CD4-positive, alpha-beta T cell treated with Interleukin-10 for 1 hour (primary cell): ENCODE measurements at regions not wholly inside any gene's neighbourhood (a gene's known extent, or its start where the extent isn't known, plus 50 kb on each side); places are given as distances from the start of the nearest gene placed in this dataset.

Source experiments
- DNase-seq: peaks from one replicate; pipeline ENCODE4 v3.0.0-alpha.2; 2020

DNA sequence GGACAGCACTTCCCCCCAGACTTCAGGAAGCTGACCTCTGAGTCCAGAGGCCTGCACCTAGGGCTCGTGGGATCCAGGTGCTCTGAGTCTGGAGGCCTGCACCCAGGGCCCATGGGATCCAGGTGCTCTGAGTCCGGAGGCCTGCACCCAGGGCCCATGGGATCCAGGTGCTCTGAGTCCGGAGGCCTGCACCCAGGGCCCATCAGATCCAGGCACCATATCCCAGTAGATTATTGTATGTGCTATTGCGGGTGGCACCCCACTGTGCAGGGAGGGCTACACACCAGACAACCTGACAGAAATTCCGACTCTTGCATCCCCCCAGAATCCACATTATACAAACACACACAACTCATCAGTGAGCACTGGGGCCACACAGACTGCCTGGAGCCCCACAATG, 515.2 kb downstream of the EIPR1 start:
- no peak for DNase-seq

- DNase-seq = no peak
Measured at GRCh38 chr2:2861666-2862240, 515.9 kb downstream of the EIPR1 start.

DNA sequence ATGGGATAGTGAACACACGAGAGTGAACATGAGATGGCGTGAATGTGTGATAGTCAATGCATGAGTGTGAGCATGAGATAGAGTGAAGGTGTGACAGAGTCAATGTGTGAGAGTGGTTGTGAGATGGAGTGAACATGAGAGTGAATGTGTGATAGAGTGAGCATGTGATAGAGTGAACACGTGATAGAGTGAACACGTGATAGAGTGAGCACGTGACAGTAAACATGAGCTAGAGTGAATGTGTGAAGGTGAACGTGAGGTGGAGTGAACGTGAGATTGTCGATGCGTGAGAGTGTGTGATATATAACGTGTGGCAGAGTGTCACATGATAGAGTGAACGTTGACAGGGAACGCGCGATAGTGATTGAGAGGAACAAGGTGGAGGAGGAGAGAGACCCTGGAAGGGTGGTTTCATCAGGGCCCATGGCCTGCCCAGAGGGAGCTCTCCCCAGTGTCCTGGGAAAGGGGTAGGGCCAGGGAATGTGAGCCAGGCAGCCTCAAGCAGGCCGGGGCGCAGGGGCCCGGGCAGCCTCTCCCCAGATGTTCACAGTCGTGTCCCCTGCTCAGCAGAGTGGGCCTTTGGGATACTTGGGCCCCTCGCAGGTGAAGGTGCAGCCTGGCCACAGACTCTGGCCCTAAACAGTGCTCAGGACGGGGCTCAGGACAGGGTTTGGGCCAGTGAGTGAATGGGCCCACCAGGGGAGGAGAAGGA, 516.9 kb downstream of the EIPR1 start:
- DNase-seq = no peak

DNA sequence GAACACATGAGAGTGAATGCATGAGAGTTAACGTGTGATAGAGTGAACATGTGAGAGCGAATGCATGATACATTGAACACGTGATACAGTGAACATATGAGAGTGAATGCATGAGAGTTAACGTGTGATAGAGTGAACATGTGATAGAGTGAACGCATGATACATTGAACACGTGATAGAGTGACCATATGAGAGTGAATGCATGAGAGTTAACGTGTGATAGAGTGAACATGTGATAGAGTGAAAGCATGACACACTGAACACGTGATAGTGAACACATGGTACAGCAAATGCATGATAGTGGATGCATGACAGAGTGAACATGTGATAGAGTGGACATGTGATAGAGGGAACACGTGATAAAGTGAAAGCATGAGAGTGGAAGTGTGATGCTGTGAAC, 517.9 kb downstream of the EIPR1 start:
- DNase-seq = no peak

GRCh38 chr2:2859164-2859563, 518.5 kb downstream of the EIPR1 start:
- DNase-seq = no peak

- no peak for DNase-seq
Measured at GRCh38 chr2:2856723-2857415, 520.7 kb downstream of the EIPR1 start.

GRCh38 chr2:2855297-2855696, 522.3 kb downstream of the EIPR1 start:
- DNase-seq = no peak

DNA sequence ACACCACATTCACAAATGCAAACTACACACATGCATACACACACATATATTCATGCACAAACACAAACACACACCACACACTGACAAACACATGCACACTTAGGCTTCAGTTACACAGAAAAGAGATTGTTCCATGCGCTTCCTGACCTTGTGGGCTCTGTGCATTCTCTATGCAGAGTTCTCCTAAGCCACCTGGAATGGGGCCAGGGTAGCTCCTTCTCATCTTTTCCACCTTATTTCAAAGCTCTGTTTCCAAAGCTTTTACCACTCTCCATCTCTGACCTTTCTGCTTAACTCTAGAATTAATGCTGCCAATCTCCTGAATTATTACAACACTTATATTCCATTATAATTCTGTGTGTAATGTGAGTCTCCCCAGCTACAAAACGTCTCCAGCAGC, 522.3 kb upstream of the MYT1L start:
- no peak for DNase-seq

- DNase-seq = no peak
Measured at GRCh38 chr2:2851806-2852777, 521.0 kb upstream of the MYT1L start.

GRCh38 chr2:2851316-2851715, 520.2 kb upstream of the MYT1L start:
- no peak for DNase-seq

DNA sequence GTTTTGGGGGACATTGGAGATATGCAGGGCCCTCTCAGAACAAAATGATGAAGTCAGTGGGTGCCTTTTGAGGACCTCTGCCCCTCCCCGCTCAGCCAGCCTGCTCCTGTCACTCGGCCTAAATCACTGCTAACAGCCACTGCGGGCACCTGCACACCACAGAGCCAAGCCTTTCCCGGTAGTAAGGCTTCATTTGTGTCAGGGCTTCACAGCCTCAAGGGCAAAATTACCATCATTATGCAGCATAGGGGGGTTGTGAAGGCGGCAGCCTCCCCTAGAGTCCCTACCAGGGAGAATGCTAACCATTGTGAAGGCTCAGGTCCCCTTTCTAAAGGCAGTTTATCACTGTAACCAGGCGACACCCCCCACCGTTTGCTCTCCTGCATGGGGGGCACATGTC, 519.8 kb upstream of the MYT1L start:
- no peak for DNase-seq

DNA sequence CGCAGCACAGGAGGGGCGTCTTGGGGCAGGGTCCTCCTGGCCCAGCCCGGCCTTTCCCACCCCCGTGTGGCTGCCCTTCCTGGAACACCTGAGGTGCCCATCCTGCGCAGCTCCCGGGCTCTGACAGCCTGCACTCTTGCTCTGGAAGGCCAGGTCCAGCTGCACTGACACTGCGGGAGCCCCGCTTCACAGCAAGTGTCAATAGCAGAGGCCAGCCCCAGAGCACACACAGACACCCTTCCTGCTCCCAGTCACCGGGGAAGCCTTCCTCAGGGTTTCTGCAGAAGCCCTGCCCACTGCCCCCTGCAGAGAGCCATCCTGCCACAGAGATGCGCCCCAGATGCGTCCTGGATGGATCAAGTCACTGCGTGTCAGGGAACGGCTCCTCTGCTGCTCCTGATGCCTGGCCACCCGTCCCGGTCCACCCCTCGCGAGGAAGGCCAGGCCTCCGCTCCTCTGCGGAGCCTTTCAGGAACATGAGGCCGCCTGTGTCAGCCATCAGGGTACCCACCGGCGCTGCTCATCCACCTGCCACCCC, 519.2 kb upstream of the MYT1L start:
- DNase-seq = no peak

GRCh38 chr2:2849464-2850217, 518.6 kb upstream of the MYT1L start:
- no peak for DNase-seq

GRCh38 chr2:2848621-2849333, 517.7 kb upstream of the MYT1L start:
- DNase-seq = no peak

DNA sequence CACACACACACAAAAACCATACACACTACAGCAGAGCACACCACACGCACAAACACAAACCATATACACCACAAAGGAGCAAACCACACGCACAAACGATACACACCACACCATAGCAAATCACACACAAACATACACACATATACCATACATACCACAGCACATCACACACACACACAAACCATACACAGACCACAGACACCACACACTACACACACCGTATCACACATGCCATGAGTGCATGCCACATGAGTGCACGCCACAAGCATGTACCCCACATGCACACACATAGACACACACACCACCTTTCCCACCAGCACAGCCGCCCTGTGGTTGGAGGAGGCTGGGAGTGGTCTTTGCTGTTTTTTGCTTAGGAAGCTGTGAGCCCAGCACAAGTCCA, 517.1 kb upstream of the MYT1L start:
- no peak for DNase-seq

GRCh38 chr2:2847209-2847676, 516.2 kb upstream of the MYT1L start:
- DNase-seq = no peak

GRCh38 chr2:2846332-2847208, 515.5 kb upstream of the MYT1L start:
- DNase-seq = no peak

DNA sequence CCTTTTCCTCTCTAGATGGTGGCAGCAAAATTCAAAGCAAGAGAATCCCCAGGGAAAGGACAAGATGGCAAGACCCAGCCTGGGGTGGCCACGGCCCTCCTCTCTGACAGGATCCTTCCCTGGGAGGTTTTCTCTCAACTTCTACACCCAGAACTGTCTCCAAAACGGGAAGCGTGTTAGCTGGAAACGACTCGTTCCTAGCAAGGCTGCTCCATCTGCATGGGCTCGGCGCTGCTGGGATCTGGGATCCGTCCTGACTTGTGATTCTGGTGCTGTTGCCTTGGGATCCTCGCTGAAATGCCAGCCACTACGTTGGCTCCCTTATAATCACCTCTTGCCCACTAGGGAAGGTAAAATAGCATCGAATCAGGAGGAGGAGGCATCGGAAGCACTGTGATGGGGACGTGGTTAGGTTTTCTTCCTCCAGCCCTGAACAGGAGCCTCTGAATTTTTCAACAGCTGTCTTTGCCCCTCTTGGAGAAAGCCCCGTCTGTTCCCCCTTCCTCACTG, 514.8 kb upstream of the MYT1L start:
- no peak for DNase-seq

DNA sequence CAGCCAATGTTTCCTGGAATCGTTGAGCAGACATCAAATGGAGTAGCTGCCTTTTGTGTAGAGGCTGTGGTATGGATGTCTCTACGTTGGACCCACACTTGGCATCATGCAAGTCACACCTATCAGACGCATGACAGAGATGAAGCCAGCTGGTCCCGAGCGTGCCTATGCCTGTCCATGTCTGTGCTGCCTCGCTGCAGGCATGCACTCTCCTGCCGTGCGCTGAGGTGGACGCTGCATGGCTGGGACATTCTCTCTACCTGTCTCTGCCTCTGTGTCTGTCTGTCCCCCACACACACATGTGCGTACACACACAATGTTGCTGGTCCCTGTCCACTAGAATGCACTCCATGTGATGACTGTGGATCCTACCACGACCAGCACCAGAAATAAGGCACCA, 514.2 kb upstream of the MYT1L start:
- no peak for DNase-seq

DNA sequence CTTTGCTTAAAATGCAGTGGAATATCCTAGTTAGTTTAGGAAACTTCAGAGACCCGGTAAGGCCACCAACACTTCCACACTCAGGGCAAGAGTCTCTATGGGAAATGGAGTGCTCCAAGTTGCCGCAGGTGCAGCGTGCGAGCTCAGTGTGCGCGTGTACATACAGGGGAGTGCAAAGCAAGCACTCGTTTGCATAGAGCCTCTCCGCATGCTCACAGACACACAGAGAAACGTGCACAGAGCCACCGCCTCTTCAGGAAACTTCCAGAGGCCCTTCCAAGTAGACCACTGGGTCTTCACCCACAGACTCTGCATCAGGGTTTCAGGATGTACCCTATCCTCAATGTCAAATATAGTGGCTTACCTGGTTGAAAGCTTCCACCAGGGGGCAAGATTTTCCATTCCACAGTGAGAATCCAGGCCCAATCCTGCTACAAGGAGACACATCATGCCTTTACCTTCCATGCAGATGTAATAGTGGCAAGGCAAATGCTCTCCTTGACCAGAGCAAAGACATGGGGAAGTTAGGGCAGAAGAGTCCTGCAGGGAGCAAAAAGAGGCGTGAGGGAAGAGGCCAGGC, 513.0 kb upstream of the MYT1L start:
- no peak for DNase-seq
